ENCODE measurements at regions not wholly inside any gene's neighbourhood (a gene's known extent, or its start where the extent isn't known, plus 50 kb on each side); places are given as distances from the start of the nearest gene placed in this dataset.

- H3K4me1 Mint-ChIP-seq: no peaks in the 10 kb centered on the region
- no peak overlapping the region for H3K27ac Mint-ChIP-seq (ENCODE audit: unreplicated experiment)
- H3K4me3 Mint-ChIP-seq: no peak overlapping the region
- no peaks in the 10 kb centered on the region for H3K9me3 Mint-ChIP-seq
- no peaks in the 10 kb centered on the region for H3K36me3 Mint-ChIP-seq (ENCODE audit: low read depth)
- H3K27me3 Mint-ChIP-seq (ENCODE audit: low read depth): no peaks in the 10 kb centered on the region
- no peak for DNase-seq (ENCODE audit: low read depth, low spot score)
- no peak for TF ChIP-seq CTCF (conservative IDR thresholded peaks at IDR 0.05)
These were observed 219.4 kb downstream of the NFKBIZ start for GRCh38 chr3:102068736-102069135.

GRCh38 chr3:102069211-102069662 lies 219.9 kb downstream of the NFKBIZ start:
- H3K36me3 Mint-ChIP-seq (ENCODE audit: low read depth): no peaks in the 10 kb centered on the region
- TF ChIP-seq CTCF (conservative IDR thresholded peaks at IDR 0.05): no peak
- H3K27ac Mint-ChIP-seq (ENCODE audit: unreplicated experiment): no peak overlapping the region
- no peaks in the 10 kb centered on the region for H3K9me3 Mint-ChIP-seq
- no peak overlapping the region for H3K4me3 Mint-ChIP-seq
- H3K27me3 Mint-ChIP-seq (ENCODE audit: low read depth): no peaks in the 10 kb centered on the region
- DNase-seq (ENCODE audit: low read depth, low spot score): no peak
- no peaks in the 10 kb centered on the region for H3K4me1 Mint-ChIP-seq

- Mint-ChIP-seq H3K27ac (ENCODE audit: unreplicated experiment) (no peak overlapping the region), H3K4me1 (peaks cover 6% of the 10 kb centered on the region), H3K27me3 (ENCODE audit: low read depth) (peaks cover 3% of the 10 kb centered on the region), H3K9me3 (no peaks in the 10 kb centered on the region), H3K4me3 (no peak overlapping the region), H3K36me3 (ENCODE audit: low read depth) (no peaks in the 10 kb centered on the region)
- no peak for TF ChIP-seq CTCF (conservative IDR thresholded peaks at IDR 0.05)
- no peak for DNase-seq (ENCODE audit: low read depth, low spot score)
These were observed 225.6 kb downstream of the NFKBIZ start for GRCh38 chr3:102074946-102075345.

- DNase-seq (ENCODE audit: low read depth, low spot score): no peak
- Mint-ChIP-seq H3K9me3 (no peaks in the 10 kb centered on the region), H3K4me3 (no peak overlapping the region), H3K27ac (ENCODE audit: unreplicated experiment) (no peak overlapping the region), H3K36me3 (ENCODE audit: low read depth) (no peaks in the 10 kb centered on the region), H3K27me3 (ENCODE audit: low read depth) (peaks cover 3% of the 10 kb centered on the region), H3K4me1 (peaks cover 6% of the 10 kb centered on the region)
- TF ChIP-seq CTCF (conservative IDR thresholded peaks at IDR 0.05): no peak
These were observed 229.1 kb downstream of the NFKBIZ start for GRCh38 chr3:102078401-102078800.

- Mint-ChIP-seq H3K27ac (ENCODE audit: unreplicated experiment) (no peak overlapping the region), H3K9me3 (no peaks in the 10 kb centered on the region), H3K36me3 (ENCODE audit: low read depth) (no peaks in the 10 kb centered on the region), H3K27me3 (ENCODE audit: low read depth) (peaks cover 3% of the 10 kb centered on the region), H3K4me1 (peaks cover 6% of the 10 kb centered on the region), H3K4me3 (no peak overlapping the region)
- no peak for TF ChIP-seq CTCF (conservative IDR thresholded peaks at IDR 0.05)
- DNase-seq (ENCODE audit: low read depth, low spot score): no peak
These were observed 229.8 kb downstream of the NFKBIZ start for GRCh38 chr3:102078854-102079808.

Data from neural crest cell (in vitro differentiated cells).